NOMO-1 (cell line): ENCODE measurements at regions not wholly inside any gene's neighbourhood (a gene's known extent, or its start where the extent isn't known, plus 50 kb on each side); places are given as distances from the start of the nearest gene placed in this dataset.

ENCODE experiments used
- DNase-seq, 2 experiments: peaks; one replicate each; lab custom pipeline; 2025; ENCODE audit not compliant: unreplicated experiment in 2 of 2; lab: John Stamatoyannopoulos, UW

DNA sequence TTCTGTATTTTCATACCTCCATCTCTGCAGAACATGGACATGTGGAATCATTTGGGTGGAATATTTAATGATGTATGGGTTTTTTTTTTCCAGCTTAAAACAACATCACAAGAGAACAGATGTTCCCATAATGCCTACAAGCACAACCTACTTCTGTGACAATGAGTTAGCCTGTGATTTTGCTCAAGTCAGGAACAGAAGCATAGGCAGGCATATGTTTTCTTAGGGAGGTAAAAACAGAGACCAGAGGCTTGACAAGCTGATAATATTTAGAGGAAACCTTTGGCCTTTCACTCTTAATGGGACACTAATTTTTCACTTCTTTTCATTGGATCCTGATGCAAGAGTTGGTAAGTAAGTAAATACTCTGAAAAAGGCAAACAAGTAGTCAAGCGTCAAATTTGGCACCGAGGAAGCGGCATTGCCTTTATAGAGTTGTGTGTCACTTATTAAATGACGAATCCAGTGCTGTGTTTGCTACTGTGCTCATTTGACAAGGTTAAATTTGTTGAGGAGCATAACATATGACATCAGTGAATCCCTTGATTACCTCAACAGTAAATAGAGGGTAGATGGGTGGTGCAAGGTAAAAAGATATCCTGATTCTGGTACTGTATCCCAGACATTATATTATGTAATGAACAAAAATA lies 66.7 kb upstream of the RBMS3 start:
- DNase-seq = no peak

DNA sequence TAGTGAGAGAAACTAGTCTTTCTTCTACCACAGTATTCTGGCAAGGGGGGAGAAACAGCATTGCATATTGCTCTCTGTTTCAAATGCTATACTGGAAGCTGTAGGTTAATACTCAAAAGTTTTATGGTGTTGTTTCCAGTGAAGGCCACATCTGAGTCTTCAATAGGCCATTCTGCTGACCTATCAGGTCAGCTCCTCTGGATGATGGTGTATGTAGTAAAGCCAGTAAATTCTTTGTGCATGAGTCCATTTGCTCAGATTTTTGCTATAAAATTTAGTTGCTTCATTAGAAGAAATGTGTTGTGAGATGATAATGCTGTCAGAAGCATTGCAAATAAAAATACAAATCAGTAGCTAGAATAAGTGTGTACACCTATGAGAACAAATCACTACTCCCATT lies 64.9 kb upstream of the RBMS3 start:
- no peak for DNase-seq

DNA sequence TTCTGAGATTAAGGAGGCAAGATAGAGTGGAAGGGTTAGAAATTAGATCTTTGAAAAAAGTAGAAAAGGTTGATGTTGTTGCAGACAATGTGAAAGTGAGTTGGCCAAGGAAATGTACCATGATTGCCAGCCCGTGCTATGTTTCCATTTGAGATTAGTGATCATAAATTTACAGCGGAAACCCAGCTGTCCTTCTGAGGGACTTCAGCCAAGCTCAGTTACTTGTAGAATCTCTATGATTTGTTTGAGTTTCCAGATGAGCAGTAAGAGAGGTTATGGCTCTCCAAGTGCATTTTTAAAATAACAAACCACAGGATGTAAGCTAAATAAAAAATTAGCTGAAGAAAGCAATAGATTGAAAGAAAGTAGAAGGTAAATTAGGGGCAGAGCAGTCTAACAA lies 54.2 kb upstream of the RBMS3 start:
- DNase-seq = no peak

GRCh38 chr3:29227307-29227706 lies 53.6 kb upstream of the RBMS3 start:
- no peak for DNase-seq
